PC-9 (cell line): ENCODE measurements at regions not wholly inside any gene's neighbourhood (a gene's known extent, or its start where the extent isn't known, plus 50 kb on each side); places are given as distances from the start of the nearest gene placed in this dataset.

Experiments used
- BruUV-seq: library from RNA; stranded (reverse); fragments of 400-500 nt; replicated peaks from 2 replicates; lab custom pipeline; 2021; lab: Mats Ljungman, UMichigan
- CTCF ChIA-PET: fragments of 300-600 bp; sonication (Branson Sonifier 250); formaldehyde crosslinking; loops from one replicate; lab custom pipeline; 2022; ENCODE audit warnings: antibody characterized with exemption; lab: Charles Lee
- POLR2A ChIA-PET: fragments of 300-600 bp; sonication (Branson Sonifier 250); formaldehyde crosslinking; loops from one replicate; lab custom pipeline; 2022; ENCODE audit warnings: antibody characterized with exemption; ENCODE audit not compliant: unreplicated experiment; lab: Charles Lee
- DNase-seq, 2 experiments: peaks; one replicate each; pipeline versions ENCODE4 v3.0.0 to v3.0.0-alpha.2; 2015 to 2022; ENCODE audit warnings: mixed read lengths in 1 of 2
- H2AFZ ChIP-seq: fragments of 200-600 bp; sonication (generic); 2 replicates; pipeline ENCODE4 v1.8.1; 2017; ENCODE audit warnings: antibody characterized with exemption
- H3F3A ChIP-seq: fragments of 200-600 bp; sonication (generic); 2 replicates; pipeline ENCODE4 v1.8.1; 2017; ENCODE audit warnings: antibody characterized with exemption, mild to moderate bottlenecking, low read depth; ENCODE audit not compliant: insufficient read depth
- H3K27ac ChIP-seq: fragments of 200-600 bp; sonication (generic); 2 replicates; pipeline ENCODE4 v1.6.1; 2016; ENCODE audit warnings: mixed run types
- H3K27me3 ChIP-seq: fragments of 200-600 bp; sonication (generic); 2 replicates; pipeline ENCODE4 v1.6.1; 2016; ENCODE audit warnings: low read depth, mixed run types; ENCODE audit not compliant: insufficient read depth
- H3K36me3 ChIP-seq: fragments of 200-600 bp; sonication (generic); 2 replicates; pipeline ENCODE4 v1.6.1; 2016; ENCODE audit warnings: low read depth, mixed run types
- H3K4me1 ChIP-seq: fragments of 200-600 bp; sonication (generic); replicated peaks from 2 replicates; pipeline ENCODE4 v1.6.1; 2016; ENCODE audit warnings: mixed run types; ENCODE audit not compliant: insufficient read depth
- H3K4me2 ChIP-seq: fragments of 200-600 bp; sonication (generic); 2 replicates; pipeline ENCODE4 v1.6.1; 2017; ENCODE audit warnings: mixed run types
- H3K4me3 ChIP-seq: fragments of 200-600 bp; sonication (generic); 2 replicates; pipeline ENCODE4 v1.6.1; 2016; ENCODE audit warnings: mixed run types
- H3K79me2 ChIP-seq: fragments of 200-600 bp; sonication (generic); 2 replicates; pipeline ENCODE4 v1.6.1; 2017; ENCODE audit warnings: low read depth, mixed run types
- H3K9me2 ChIP-seq: fragments of 200-600 bp; sonication (generic); 2 replicates; pipeline ENCODE4 v1.8.1; 2017; ENCODE audit warnings: mild to moderate bottlenecking; ENCODE audit not compliant: insufficient read depth
- H3K9me3 ChIP-seq: fragments of 200-600 bp; sonication (generic); 2 replicates; pipeline ENCODE4 v1.8.1; 2016; ENCODE audit warnings: low read depth; ENCODE audit not compliant: insufficient read depth
- H4K20me1 ChIP-seq: fragments of 200-600 bp; sonication (generic); 2 replicates; pipeline ENCODE4 v1.8.1; 2017; ENCODE audit not compliant: insufficient read depth
- EZH2 ChIP-seq: fragments of 200-600 bp; sonication (generic); IDR thresholded peaks from 2 replicates; pipeline ENCODE4 v1.8.0; 2017; ENCODE audit warnings: antibody characterized with exemption, low read depth
- intact Hi-C: fragments of 100-400 bp; cut with micrococcal nuclease; formaldehyde crosslinking; loops from one replicate; pipeline ENCODE4 v1.10.0; 2022; ENCODE audit not compliant: unreplicated experiment
- TF ChIP-seq, protein P1 (sequence below): fragments of 200-600 bp; sonication (generic); conservative IDR thresholded peaks from 2 replicates; pipeline ENCODE4 v1.6.1; 2017; ENCODE audit warnings: mixed run types, antibody characterized with exemption, mild to moderate bottlenecking, moderate library complexity

DNA sequence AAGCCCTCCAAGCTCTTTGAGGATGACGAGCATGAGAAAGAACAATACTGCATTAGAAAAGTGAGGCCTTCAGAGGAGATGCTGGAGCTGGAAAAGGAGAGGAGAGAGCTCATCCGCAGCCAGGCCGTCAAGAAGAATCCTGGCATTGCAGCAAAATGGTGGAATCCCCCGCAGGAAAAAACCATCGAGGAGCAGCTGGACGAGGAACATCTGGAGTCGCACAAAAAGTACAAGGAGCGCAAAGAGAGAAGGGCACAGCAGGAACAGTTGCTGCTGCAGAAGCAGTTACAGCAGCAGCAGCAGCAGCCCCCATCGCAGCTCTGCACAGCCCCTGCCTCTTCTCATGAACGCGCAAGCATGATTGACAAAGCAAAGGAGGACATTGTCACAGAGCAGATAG, 71.2 kb downstream of the C9orf152 start:
- no peak overlapping the region for H3K4me3 ChIP-seq
- H3K4me2 ChIP-seq, result no peak overlapping the region
- BruUV-seq, result no TSS peak
- peaks cover 34% of the 10 kb centered on the region for H3F3A ChIP-seq
- H3K27ac ChIP-seq, result no peak overlapping the region
- H3K9me3 ChIP-seq, result 0 out of 2 replicates have a peak, but pooled peaks cover 4% of the 10 kb centered on the region
- intact Hi-C loops, result no loop called here
- no peaks in the 10 kb centered on the region for H3K9me2 ChIP-seq
- peaks cover 50% of the 10 kb centered on the region for H3K4me1 ChIP-seq
- no peak for TF ChIP-seq EZH2
- TF ChIP-seq, protein P1, sequence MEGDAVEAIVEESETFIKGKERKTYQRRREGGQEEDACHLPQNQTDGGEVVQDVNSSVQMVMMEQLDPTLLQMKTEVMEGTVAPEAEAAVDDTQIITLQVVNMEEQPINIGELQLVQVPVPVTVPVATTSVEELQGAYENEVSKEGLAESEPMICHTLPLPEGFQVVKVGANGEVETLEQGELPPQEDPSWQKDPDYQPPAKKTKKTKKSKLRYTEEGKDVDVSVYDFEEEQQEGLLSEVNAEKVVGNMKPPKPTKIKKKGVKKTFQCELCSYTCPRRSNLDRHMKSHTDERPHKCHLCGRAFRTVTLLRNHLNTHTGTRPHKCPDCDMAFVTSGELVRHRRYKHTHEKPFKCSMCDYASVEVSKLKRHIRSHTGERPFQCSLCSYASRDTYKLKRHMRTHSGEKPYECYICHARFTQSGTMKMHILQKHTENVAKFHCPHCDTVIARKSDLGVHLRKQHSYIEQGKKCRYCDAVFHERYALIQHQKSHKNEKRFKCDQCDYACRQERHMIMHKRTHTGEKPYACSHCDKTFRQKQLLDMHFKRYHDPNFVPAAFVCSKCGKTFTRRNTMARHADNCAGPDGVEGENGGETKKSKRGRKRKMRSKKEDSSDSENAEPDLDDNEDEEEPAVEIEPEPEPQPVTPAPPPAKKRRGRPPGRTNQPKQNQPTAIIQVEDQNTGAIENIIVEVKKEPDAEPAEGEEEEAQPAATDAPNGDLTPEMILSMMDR, result no peak
- POLR2A ChIA-PET, result no interaction called here
- H4K20me1 ChIP-seq, result no peaks in the 10 kb centered on the region
- H3K27me3 ChIP-seq, result no peaks in the 10 kb centered on the region
- no peak overlapping the region for H2AFZ ChIP-seq
- CTCF ChIA-PET, result no interaction called here
- H3K36me3 ChIP-seq, result 0 out of 2 replicates have a peak, but pooled peaks cover 10% of the 10 kb centered on the region
- DNase-seq, result no peak
- peaks cover 76% of the 10 kb centered on the region for H3K79me2 ChIP-seq

DNA sequence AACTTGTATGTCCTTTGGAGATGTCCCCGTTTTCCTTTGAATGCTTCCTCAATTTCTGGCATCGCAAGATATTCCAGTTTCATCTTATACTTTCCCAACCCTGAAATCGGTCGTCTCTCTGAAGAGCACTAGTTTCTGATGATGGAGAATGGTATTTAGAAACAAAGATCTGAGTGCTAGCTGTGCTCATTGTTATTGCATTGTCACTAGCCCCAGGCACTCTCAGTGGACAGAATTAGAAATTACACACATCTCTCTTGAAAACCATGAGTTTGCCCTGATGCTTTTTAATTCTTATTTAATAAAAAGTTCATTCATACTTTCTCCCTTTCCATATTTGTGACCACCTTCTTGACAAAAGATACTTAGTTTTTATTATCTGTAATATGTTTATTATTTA, 67.7 kb downstream of the C9orf152 start:
- TF ChIP-seq, protein P1, result no peak
- no peak for TF ChIP-seq EZH2
- no peaks in the 10 kb centered on the region for H4K20me1 ChIP-seq
- no peak overlapping the region for H3K27ac ChIP-seq
- no TSS peak for BruUV-seq
- ChIA-PET POLR2A (no interaction called here), CTCF (no interaction called here)
- no peaks in the 10 kb centered on the region for H3K27me3 ChIP-seq
- DNase-seq, result no peak
- H3K4me3 ChIP-seq, result no peak overlapping the region
- no peak overlapping the region for H2AFZ ChIP-seq
- H3K9me3 ChIP-seq, result no peaks in the 10 kb centered on the region
- peaks cover 9% of the 10 kb centered on the region; the same call in 1 of the 2 replicates for H3F3A ChIP-seq
- H3K4me2 ChIP-seq, result no peak overlapping the region
- intact Hi-C loops, result no loop called here
- peaks cover 72% of the 10 kb centered on the region for H3K79me2 ChIP-seq
- no peaks in the 10 kb centered on the region for H3K9me2 ChIP-seq
- H3K4me1 ChIP-seq, result peaks cover 27% of the 10 kb centered on the region
- H3K36me3 ChIP-seq, result 0 out of 2 replicates have a peak, but pooled peaks cover 10% of the 10 kb centered on the region

DNA sequence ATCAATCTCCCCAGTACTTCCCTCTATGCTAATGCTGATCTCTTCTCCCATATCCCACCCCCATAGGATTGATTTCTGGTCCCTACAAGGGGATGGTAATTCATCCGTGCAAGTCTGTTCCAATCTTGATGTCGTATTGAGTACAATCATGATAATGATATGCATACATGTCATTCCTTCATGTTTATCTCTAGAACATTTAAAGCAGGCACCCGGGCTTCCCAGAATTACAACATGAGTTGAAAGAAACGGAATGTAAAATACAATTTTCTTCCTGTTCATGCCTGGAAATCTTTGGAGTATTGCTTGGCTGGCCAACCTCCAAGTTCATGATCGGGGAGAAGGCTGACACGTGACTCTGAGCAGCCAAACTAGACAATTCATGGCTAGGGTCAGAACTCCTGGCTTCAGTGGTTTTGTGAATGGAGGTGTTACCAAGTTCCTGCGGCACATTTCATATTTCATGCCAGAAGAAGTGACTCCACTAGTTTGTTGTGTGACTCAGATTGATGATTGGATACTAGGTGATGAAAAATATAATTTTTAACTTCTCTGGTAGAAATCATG, 66.6 kb downstream of the C9orf152 start:
- no peak overlapping the region for H3K4me3 ChIP-seq
- BruUV-seq, result no TSS peak
- no peaks in the 10 kb centered on the region for H3K27me3 ChIP-seq
- peaks cover 16% of the 10 kb centered on the region for H3K4me1 ChIP-seq
- CTCF ChIA-PET, result no interaction called here
- no peaks in the 10 kb centered on the region for H4K20me1 ChIP-seq
- no peaks in the 10 kb centered on the region for H3K9me3 ChIP-seq
- H3K36me3 ChIP-seq, result 0 out of 2 replicates have a peak, but pooled peaks cover 10% of the 10 kb centered on the region
- POLR2A ChIA-PET, result no interaction called here
- intact Hi-C loops, result loop anchor here (1.0 kb wide), 2 partner anchors 10 to 52 kb away; no protein-coding TSS in a partner anchor
- peak in 1 of 2 experiments; percentile 70 for DNase-seq
- H2AFZ ChIP-seq, result no peak overlapping the region
- H3F3A ChIP-seq, result peaks cover 9% of the 10 kb centered on the region; the same call in 1 of the 2 replicates
- no peak overlapping the region for H3K4me2 ChIP-seq
- H3K9me2 ChIP-seq, result no peaks in the 10 kb centered on the region
- peaks cover 69% of the 10 kb centered on the region for H3K79me2 ChIP-seq
- peak overlapping the region; percentile 27 for H3K27ac ChIP-seq
- TF ChIP-seq, protein P1, result no peak
- TF ChIP-seq EZH2, result no peak
